ENCODE measurements at regions not wholly inside any gene's neighbourhood (a gene's known extent, or its start where the extent isn't known, plus 50 kb on each side); places are given as distances from the start of the nearest gene placed in this dataset.

DNA sequence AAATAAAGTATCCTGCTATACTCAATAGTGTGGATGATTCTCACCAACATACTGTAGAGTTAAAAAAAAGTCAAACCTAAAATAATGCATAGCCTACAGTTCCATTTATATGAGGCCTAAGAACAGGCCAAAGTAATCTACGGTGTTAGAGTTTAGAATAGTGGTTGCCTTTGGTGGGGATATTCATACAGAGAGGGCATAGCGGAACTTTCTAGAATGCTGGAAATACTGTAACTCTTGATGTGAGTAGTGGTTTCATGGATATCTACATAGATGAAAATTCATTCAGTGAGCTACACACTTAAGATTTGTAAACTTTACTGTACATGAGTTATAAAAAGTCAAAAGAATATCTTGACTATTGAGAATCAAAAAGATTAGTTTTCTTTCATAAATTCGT lies 349.9 kb upstream of the NFE2L3 start:
- TF ChIP-seq, protein P1, sequence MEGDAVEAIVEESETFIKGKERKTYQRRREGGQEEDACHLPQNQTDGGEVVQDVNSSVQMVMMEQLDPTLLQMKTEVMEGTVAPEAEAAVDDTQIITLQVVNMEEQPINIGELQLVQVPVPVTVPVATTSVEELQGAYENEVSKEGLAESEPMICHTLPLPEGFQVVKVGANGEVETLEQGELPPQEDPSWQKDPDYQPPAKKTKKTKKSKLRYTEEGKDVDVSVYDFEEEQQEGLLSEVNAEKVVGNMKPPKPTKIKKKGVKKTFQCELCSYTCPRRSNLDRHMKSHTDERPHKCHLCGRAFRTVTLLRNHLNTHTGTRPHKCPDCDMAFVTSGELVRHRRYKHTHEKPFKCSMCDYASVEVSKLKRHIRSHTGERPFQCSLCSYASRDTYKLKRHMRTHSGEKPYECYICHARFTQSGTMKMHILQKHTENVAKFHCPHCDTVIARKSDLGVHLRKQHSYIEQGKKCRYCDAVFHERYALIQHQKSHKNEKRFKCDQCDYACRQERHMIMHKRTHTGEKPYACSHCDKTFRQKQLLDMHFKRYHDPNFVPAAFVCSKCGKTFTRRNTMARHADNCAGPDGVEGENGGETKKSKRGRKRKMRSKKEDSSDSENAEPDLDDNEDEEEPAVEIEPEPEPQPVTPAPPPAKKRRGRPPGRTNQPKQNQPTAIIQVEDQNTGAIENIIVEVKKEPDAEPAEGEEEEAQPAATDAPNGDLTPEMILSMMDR (IDR thresholded peaks at IDR 0.05) = no peak
- TF ChIP-seq EZH2 (IDR thresholded peaks at IDR 0.05; ENCODE audit: borderline replicate concordance, insufficient read depth, low read depth, low read length, poor library complexity, severe bottlenecking) = no peak
